GM20000 (cell line): ENCODE measurements at regions not wholly inside any gene's neighbourhood (a gene's known extent, or its start where the extent isn't known, plus 50 kb on each side); places are given as distances from the start of the nearest gene placed in this dataset.

Experiments used
- DNase-seq: peaks from one replicate; pipeline ENCODE4 v3.0.0; 2012; ENCODE audit warnings: low spot score
- TF ChIP-seq, protein P1 (sequence below): IDR thresholded peaks from 2 replicates; pipeline ENCODE4 v1.5.1; 2012; ENCODE audit warnings: mild to moderate bottlenecking, control low read depth; ENCODE audit errors: extremely low read depth, missing control alignments

DNA sequence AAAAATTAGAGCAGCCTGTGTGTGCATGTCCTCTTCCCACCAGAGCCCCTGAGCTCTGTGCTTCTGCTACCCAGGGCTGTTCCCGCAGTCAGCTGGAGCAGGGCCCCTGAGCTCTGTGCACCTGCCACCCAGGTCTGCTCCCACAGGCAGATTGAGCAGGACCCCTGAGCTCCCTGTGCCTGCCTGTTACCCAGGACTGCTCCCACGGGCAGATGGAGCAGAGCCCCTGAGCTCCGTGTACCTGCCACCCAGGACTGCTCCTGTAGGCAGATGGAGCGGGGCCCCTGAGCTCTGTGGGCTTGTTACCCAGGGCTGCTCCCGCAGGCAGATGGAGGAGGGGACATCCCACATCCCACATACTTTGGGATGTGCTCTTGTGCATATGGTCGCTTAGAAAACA, 186.8 kb upstream of the SOX1 start:
- TF ChIP-seq, protein P1, sequence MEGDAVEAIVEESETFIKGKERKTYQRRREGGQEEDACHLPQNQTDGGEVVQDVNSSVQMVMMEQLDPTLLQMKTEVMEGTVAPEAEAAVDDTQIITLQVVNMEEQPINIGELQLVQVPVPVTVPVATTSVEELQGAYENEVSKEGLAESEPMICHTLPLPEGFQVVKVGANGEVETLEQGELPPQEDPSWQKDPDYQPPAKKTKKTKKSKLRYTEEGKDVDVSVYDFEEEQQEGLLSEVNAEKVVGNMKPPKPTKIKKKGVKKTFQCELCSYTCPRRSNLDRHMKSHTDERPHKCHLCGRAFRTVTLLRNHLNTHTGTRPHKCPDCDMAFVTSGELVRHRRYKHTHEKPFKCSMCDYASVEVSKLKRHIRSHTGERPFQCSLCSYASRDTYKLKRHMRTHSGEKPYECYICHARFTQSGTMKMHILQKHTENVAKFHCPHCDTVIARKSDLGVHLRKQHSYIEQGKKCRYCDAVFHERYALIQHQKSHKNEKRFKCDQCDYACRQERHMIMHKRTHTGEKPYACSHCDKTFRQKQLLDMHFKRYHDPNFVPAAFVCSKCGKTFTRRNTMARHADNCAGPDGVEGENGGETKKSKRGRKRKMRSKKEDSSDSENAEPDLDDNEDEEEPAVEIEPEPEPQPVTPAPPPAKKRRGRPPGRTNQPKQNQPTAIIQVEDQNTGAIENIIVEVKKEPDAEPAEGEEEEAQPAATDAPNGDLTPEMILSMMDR, result no peak
- no peak for DNase-seq

DNA sequence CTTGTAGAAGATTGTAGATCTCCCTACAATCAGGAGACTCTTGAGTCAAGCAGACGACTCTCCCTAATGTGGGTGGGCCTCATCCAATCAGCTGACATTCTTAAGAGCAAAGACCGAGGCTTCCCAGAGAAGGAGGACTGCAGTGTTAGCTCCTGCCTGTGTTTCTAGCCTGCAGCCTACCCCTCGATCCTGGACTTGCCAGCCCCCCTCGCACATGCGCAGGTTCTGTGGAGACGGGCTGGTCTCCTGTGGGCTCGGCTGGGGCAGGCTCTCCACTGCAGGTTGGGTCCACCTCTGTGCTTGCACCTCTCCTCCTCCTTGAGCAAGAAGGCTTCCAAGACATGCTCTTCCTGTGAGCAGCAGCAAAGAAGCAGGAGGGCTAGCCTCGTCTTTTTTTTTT, 185.2 kb upstream of the SOX1 start:
- no peak for DNase-seq
- TF ChIP-seq, protein P1, result no peak

DNA sequence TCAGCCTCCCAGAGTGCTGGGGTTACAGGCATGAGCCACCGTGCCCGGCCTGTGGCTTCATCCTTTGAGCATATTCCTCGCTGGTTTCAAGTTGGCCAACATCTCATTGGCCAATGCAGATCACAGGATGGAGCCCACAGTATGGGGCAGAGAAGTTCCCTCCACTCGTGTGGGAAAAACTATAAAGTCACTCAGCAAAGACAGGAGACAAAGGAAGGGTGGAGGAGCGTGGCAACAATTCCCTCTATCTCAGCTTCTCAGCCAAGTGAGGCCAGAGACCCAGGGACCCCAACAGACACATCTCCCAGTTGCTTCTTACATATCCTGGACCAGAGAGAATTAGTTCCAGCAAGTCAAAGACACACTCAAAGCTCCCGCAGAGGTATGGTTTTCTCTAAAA, 184.6 kb upstream of the SOX1 start:
- TF ChIP-seq, protein P1, result no peak
- no peak for DNase-seq

DNA sequence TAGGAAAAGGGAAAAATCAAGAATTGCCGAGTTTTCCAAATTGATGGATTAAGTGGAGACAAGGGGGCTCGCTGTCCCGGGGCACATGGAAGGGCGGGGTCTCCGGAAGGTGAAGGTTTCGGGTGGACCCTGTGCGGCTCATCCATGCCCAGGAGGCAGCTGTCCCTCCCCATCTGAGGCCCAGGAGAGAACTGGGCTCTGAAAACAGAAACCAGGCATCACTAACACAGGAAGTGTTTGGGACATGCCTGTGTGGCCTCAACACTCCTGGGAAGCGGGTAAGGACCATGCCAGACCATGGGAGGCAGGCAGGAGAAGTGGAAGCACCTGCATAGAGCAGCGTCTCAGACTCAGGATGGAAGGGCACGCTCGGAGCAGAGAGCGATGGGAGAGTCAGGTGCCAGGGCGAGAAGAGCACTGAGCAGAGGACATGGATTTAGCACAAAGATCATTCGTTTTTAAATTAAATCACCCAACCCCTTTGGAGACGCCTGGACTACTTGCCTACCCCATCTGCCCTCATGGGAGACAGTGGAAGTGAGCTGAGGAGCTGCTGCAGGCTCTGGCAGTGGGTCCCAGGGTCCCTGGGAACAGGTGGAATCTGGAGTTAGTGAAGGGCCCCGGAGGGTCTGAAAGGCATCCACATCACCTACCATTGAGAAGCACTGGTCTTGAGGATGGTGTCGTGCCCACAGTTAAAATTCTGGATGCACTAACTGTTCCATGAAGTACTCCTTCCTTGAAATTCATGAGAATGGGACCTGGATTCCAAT, 183.2 kb upstream of the SOX1 start:
- no peak for DNase-seq
- TF ChIP-seq, protein P1, result no peak

DNA sequence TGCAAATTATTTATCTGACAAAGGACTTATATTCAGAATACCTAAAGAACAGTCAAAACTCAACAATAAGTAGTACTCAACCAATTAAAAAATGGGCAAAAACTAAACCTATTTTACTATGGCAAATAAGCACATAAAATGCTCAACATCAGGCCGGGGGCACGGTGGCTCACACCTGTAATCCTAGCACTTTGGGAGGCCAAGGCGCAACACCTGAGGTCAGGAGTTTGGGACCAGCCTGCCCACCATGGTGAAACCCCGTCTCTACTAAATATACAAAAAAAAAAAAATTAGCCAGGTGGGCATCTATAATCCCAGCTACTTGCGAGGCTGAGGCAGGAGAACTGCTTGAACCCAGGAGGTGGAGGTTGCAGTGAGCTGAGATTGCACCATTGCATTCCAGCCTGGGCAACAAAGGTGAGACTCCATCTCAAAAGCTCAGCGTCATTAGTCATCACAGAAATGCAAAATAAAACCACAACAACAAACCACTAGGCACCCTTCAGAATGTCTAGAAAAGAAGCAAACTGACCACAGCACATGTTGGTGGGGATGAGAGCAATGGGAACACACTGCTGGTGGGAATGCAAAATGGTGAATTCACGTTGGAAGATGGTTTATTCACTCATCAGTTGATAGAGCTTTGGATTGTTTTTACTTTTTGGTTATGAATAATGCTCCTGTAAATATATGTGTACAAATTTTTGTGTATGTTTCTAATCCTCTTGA, 180.6 kb upstream of the SOX1 start:
- DNase-seq, result no peak
- TF ChIP-seq, protein P1, result no peak

DNA sequence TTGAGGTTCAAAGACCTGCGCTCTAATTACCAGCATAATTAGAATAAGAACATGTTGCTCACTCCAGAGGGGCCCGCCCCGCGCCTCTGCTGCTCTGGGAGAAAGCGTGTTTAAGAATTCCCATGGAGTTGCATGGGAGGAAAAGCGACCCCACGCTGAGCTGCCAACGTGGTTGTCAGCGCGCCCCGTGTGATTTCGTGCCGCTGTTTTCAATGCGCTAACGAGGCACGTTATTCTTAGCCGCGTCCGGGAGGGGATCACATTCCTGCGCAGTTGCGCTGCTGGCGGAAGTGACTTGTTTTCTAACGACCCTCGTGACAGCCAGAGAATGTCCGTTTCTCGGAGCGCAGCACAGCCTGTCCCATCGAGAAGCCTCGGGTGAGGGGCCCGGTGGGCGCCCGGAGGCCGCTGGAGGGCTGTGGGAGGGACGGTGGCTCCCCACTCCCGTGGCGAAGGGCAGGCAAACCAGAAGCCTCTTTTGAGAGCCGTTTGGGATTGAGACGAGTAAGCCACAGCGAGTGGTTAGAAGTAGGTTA, 173.8 kb upstream of the SOX1 start:
- TF ChIP-seq, protein P1, result no peak
- no peak for DNase-seq

DNA sequence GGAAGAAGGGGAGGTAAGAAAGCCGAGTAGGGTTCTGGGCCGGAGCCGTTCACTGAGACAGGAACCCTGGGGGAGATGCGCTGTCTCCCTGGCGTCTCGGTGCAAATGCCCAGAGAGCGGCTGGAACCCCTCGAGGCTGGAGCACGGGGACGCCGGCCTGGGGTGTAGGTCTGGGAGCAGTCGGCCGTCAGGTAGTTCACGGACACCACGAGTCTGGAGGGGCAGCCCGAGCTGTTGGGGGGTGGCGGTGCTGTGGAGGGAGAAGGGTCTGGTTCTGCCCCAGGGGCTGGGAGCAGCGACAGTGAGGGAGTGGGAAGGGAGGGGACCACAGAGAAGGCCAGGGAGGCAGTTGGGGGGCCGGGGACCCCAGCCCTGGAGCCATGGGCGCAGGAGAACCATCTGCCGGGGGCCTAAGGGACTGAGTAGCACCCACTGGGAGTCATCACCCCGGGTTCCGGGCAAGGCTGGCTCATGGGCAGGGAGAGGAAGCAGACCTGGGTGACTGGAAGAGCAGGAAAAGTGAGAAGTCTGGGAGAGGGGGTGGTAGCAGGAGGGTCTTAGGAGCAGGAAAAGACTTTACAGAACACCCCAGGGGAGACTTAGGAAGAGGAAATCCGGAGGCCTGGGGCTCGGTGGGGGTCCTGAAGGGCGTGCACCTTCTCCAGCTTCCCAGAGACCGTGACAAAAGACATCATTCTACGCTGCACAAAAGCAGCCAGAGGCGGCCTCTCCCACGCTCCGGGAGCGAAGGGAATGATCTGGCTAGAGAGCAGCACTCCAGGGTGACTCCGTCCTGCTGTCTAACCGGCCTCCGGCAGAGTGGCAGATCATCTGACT, 173.1 kb upstream of the SOX1 start:
- no peak for DNase-seq
- TF ChIP-seq, protein P1, result no peak
